ENCODE measurements at regions not wholly inside any gene's neighbourhood (a gene's known extent, or its start where the extent isn't known, plus 50 kb on each side); places are given as distances from the start of the nearest gene placed in this dataset.

DNA sequence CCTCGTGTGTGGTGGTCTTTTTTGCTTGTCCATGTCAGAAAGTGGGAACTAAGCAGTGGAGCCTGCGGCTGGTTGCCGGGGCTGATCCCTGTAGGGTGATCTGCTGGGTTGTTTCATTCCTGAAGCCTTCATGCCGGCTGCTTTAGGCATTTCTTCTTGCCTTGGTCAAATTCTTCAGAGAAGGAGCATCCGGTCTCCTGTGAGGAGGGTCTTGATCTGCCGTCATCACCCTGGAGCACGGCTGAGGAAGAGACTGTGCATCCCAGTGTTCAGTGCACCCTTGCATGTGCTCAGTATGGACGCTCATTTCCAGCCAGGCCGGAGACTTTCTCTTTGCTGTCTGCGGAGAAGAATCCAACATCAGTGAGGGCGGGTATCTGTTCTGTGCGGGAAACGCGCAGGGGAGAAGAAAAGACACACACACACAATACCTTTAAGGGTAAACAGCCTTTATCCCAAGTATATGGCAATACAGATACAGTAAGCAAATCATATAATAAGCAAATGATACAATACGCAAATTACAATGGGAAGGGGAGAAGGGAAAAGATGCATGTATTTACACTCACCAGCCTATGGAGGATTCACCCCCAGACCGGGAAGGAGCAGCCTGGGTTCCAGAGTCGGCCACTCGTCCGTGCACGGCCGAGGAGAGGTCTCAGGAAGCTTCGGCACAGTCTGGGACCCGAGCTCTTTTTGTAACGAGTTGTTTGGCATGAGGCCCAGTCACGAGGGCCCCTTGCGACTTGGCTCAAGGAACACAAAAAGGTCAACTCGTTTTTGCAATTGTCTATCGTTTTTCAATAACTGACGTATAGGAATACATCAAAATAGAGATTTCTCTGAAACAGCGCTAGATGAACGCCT is 1366.8 kb upstream of the TMEM132C start:
- Histone ChIP-seq H3K9me3 (ENCODE audit: insufficient read depth, low read depth, low read length) (no peaks in the 10 kb centered on the region), H3K4me1 (ENCODE audit: insufficient read depth, low read length) (peaks cover 18% of the 10 kb centered on the region; the same call in 1 of the 2 replicates), H3K36me3 (ENCODE audit: insufficient read depth, low read depth, low read length) (no peaks in the 10 kb centered on the region), H3K9ac (ENCODE audit: low read depth, low read length) (no peak overlapping the region; the same call in 1 of the 2 replicates), H3K4me3 (ENCODE audit: low read length) (no peak overlapping the region), H3K27ac (ENCODE audit: low read length) (no peak overlapping the region), H3K27me3 (ENCODE audit: insufficient read depth, low read length) (no peaks in the 10 kb centered on the region)

DNA sequence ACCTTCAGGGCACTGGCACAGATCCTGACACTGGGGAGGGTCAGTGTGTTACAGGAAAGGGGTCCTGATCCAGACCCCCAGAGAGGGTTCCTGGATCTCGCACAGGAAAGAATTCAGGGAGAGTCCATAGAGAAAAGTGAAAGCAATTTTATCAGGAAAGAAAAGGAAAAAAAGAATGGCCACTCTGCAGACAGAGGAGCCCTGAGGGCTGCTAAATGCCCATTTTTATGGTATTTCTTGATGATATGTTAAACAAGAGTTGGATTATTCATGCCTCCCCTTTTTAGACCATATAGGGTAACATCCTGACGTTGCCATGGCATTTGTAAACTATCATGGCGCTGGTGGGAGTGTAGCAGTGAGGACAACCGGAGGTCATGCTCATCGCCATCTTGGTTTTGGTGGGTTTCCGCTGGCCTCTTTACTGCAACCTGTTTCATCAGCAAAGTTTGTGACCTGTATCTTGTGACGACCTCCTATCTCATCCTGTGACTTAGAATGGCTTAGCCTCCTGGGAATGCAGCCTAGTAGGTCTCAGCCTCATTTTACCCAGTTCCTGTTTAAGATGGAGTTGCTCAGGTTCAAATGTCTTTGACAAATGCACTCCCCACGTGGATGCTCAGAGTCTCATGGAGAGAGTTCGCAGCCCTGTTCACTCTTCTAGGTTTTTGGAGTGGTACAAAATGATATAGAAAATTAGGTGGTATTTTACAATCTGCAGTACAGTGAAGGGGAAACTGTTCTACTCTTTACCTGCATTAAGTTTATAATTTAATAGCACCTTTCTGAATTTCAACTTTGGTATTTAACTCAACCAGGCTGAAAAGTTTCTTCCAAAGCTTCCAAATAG is 1363.7 kb upstream of the TMEM132C start:
- Histone ChIP-seq H3K9me3 (ENCODE audit: insufficient read depth, low read depth, low read length) (no peaks in the 10 kb centered on the region), H3K27me3 (ENCODE audit: insufficient read depth, low read length) (no peaks in the 10 kb centered on the region), H3K4me1 (ENCODE audit: insufficient read depth, low read length) (peaks cover 33% of the 10 kb centered on the region; the same call in 1 of the 2 replicates), H3K27ac (ENCODE audit: low read length) (no peak overlapping the region), H3K36me3 (ENCODE audit: insufficient read depth, low read depth, low read length) (no peaks in the 10 kb centered on the region), H3K4me3 (ENCODE audit: low read length) (no peak overlapping the region), H3K9ac (ENCODE audit: low read depth, low read length) (peak overlapping the region; percentile 20; the same call in 1 of the 2 replicates)

DNA sequence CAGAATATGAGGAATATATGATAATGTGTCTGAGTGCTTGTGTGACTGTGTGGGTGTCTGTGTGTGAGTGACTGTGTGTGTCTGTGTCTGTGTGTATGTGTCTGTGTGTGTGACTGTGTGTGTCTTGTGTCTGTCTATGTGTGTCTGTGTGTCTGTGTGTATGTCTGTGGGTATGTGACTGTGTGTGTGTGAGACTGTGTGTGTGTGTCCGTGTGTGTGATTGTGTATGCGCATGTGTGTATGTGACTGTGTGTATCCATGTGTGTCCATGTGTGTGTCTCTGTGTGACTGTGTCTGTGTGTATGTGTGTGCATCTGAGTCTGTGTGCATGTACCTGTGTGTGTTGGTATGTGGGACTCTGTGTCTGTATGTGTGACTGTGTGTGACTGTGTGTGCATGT is 1361.2 kb upstream of the TMEM132C start:
- Histone ChIP-seq H3K9me3 (ENCODE audit: insufficient read depth, low read depth, low read length) (no peaks in the 10 kb centered on the region), H3K27ac (ENCODE audit: low read length) (no peak overlapping the region), H3K4me3 (ENCODE audit: low read length) (no peak overlapping the region), H3K36me3 (ENCODE audit: insufficient read depth, low read depth, low read length) (no peaks in the 10 kb centered on the region), H3K27me3 (ENCODE audit: insufficient read depth, low read length) (no peaks in the 10 kb centered on the region), H3K9ac (ENCODE audit: low read depth, low read length) (no peak overlapping the region), H3K4me1 (ENCODE audit: insufficient read depth, low read length) (peaks cover 29% of the 10 kb centered on the region; the same call in 1 of the 2 replicates)

DNA sequence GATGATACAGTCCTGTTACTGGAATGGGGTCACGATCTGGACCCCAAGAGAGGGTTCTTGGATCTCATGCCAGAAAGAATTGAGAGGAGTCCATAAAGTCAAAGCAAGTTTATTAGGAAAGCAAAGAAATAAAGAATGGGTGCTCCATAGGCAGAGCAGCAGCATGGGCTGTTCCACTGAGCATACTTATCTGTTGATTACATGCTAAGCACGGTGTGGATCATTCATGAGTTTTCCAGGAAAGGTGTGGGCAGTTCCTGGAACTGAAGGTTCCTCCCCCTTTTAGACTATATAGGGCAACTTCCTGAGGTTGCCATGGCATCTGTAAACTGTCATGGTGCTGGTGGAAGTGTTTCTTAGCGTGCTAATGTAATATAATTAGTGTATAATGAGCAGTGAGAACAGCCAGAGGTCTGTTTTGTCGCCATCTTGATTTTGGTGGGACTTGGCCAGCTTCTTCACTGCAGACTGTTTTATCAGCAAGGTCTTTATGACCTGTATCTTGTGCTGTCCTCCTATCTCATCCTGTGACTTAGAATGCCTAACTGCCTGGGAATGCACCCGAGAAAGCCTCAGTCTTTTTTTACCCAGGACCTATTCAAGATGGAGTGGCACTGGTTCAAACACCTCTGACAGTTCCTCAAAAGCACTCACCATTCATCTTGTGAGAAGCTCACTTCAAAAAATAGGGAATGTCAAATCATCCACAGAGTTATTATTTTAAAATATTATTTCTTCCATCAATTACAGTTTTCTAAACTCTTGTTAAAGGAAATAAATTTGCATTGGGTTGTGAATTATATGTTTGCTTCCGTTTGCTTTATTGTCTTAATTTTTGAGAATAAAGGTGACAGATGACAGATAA is 1358.8 kb upstream of the TMEM132C start:
- H3K4me3 ChIP-seq (ENCODE audit: low read length), result no peak overlapping the region
- no peaks in the 10 kb centered on the region for H3K9me3 ChIP-seq (ENCODE audit: insufficient read depth, low read depth, low read length)
- peaks cover 15% of the 10 kb centered on the region; the same call in 1 of the 2 replicates for H3K4me1 ChIP-seq (ENCODE audit: insufficient read depth, low read length)
- no peaks in the 10 kb centered on the region for H3K36me3 ChIP-seq (ENCODE audit: insufficient read depth, low read depth, low read length)
- no peaks in the 10 kb centered on the region for H3K27me3 ChIP-seq (ENCODE audit: insufficient read depth, low read length)
- H3K9ac ChIP-seq (ENCODE audit: low read depth, low read length), result no peak overlapping the region
- no peak overlapping the region for H3K27ac ChIP-seq (ENCODE audit: low read length)

DNA sequence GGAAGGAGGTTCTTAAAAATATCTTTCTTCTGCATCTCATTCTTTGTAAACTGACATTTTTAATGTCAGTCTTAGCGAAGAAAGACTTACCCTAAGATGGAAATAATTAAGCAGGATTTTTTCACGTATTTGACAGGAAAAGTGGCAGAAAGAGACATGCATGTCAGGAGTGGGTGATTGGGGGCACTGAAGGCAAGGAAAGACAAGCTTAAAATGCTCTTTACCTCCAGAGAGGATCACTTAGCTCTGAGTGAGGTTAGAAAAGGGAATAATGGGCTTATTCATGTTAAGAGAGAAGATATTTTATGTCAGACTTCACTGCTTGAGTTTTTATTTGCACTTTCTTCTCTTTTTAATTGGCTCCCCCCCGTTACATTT is 1358.2 kb upstream of the TMEM132C start:
- H3K27me3 ChIP-seq (ENCODE audit: insufficient read depth, low read length), result no peaks in the 10 kb centered on the region
- H3K4me1 ChIP-seq (ENCODE audit: insufficient read depth, low read length), result peaks cover 15% of the 10 kb centered on the region; the same call in 1 of the 2 replicates
- no peaks in the 10 kb centered on the region for H3K36me3 ChIP-seq (ENCODE audit: insufficient read depth, low read depth, low read length)
- H3K27ac ChIP-seq (ENCODE audit: low read length), result no peak overlapping the region
- H3K4me3 ChIP-seq (ENCODE audit: low read length), result no peak overlapping the region
- H3K9ac ChIP-seq (ENCODE audit: low read depth, low read length), result no peak overlapping the region
- no peaks in the 10 kb centered on the region for H3K9me3 ChIP-seq (ENCODE audit: insufficient read depth, low read depth, low read length)

DNA sequence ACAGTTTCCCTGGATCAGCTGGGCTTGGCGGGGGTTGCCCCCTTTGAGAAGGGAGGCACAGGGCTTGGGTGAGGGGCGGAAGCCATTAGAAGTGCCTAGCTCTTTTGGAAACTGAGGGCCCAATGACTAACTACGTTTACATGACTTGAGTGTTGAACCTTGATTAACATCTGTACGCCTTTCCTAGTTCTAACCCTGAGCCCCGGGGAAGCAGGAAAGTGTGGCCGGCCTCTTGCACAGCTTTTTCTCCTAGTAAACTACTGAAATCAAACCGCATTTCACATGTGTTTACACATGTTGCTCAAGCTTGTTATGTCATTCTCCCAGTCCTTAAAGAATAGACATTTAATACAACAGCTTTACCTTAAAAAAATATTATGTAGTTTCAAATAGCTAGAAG is 1356.4 kb upstream of the TMEM132C start:
- H3K36me3 ChIP-seq (ENCODE audit: insufficient read depth, low read depth, low read length), result no peaks in the 10 kb centered on the region
- no peaks in the 10 kb centered on the region for H3K9me3 ChIP-seq (ENCODE audit: insufficient read depth, low read depth, low read length)
- no peak overlapping the region for H3K9ac ChIP-seq (ENCODE audit: low read depth, low read length)
- no peaks in the 10 kb centered on the region for H3K27me3 ChIP-seq (ENCODE audit: insufficient read depth, low read length)
- peaks cover 12% of the 10 kb centered on the region; the same call in 1 of the 2 replicates for H3K4me1 ChIP-seq (ENCODE audit: insufficient read depth, low read length)
- H3K4me3 ChIP-seq (ENCODE audit: low read length), result no peak overlapping the region
- no peak overlapping the region for H3K27ac ChIP-seq (ENCODE audit: low read length)

DNA sequence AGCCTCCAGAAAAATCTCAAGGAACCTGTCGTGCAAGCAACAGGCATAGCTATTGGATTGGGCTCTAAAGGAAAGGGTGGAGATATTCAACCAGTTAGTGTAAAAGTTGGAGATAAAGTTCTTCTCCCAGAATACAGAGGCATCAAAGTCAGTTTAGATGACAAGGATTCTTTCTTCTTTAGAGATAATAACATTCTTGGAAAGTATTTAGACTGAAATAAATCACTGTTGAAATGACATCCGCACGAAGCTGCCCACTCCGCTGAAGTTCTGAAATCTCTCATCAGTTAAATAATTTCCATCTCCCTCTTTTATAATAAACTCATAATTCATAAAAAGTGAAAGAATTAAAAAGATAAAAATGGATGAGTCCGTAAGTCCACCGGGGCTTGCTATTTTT is 1354.9 kb upstream of the TMEM132C start:
- Histone ChIP-seq H3K27me3 (ENCODE audit: insufficient read depth, low read length) (no peaks in the 10 kb centered on the region), H3K4me3 (ENCODE audit: low read length) (no peak overlapping the region), H3K9me3 (ENCODE audit: insufficient read depth, low read depth, low read length) (no peaks in the 10 kb centered on the region), H3K4me1 (ENCODE audit: insufficient read depth, low read length) (peaks cover under 1% of the 10 kb centered on the region; the same call in 1 of the 2 replicates), H3K9ac (ENCODE audit: low read depth, low read length) (no peak overlapping the region), H3K27ac (ENCODE audit: low read length) (no peak overlapping the region), H3K36me3 (ENCODE audit: insufficient read depth, low read depth, low read length) (no peaks in the 10 kb centered on the region)

DNA sequence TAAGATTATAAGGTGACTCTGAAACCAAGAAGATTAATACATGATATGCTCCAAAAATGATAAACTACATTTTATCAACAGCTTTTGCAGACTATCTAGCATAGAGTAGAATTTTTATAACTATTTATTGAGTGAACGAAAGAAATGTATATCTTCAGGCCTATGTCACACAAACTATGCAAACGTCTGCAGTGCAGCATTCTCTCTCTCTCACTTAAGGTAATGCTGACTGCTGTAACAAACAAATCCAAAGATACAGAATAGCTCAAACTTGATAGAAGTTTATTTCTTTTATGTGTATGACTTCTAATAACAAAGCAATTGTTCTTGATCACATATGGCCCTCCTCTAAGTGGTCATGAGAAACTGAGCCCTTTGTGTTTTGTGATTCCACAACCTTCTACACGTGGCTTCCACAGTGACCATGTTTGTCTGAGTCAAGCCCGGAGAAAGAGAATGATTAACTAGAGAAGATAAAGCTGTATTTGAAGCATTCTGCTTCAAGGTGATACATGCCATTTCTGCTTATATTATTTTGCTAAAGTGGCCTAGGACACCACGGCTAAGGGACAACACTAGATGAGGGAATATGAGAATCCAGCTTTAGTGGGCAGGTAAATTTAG is 1352.7 kb upstream of the TMEM132C start:
- Histone ChIP-seq H3K36me3 (ENCODE audit: insufficient read depth, low read depth, low read length) (no peaks in the 10 kb centered on the region), H3K27me3 (ENCODE audit: insufficient read depth, low read length) (no peaks in the 10 kb centered on the region), H3K9ac (ENCODE audit: low read depth, low read length) (no peak overlapping the region), H3K9me3 (ENCODE audit: insufficient read depth, low read depth, low read length) (no peaks in the 10 kb centered on the region), H3K27ac (ENCODE audit: low read length) (no peak overlapping the region), H3K4me1 (ENCODE audit: insufficient read depth, low read length) (no peaks in the 10 kb centered on the region), H3K4me3 (ENCODE audit: low read length) (no peak overlapping the region)

DNA sequence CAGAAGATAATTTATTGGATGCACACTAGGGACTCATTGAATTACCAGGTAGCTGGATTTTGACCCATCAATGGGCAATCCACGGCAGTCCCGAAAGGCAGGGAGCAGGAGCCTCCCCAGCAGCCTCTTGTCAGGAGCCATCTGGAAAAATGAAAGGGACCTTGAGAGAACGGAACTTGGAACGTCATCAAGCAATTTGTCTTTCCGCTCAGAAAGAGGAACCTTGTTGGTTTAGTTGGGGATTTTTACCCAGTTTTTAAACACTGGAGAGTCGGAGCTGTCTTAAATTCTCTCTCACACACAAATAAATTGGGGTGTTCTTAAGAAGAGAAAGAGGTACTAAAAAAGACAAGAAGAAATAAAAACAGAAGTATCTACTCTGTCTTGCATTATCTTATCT is 1351.7 kb upstream of the TMEM132C start:
- no peaks in the 10 kb centered on the region for H3K27me3 ChIP-seq (ENCODE audit: insufficient read depth, low read length)
- H3K27ac ChIP-seq (ENCODE audit: low read length), result no peak overlapping the region
- no peaks in the 10 kb centered on the region for H3K4me1 ChIP-seq (ENCODE audit: insufficient read depth, low read length)
- no peaks in the 10 kb centered on the region for H3K9me3 ChIP-seq (ENCODE audit: insufficient read depth, low read depth, low read length)
- H3K36me3 ChIP-seq (ENCODE audit: insufficient read depth, low read depth, low read length), result no peaks in the 10 kb centered on the region
- H3K4me3 ChIP-seq (ENCODE audit: low read length), result no peak overlapping the region
- H3K9ac ChIP-seq (ENCODE audit: low read depth, low read length), result no peak overlapping the region

DNA sequence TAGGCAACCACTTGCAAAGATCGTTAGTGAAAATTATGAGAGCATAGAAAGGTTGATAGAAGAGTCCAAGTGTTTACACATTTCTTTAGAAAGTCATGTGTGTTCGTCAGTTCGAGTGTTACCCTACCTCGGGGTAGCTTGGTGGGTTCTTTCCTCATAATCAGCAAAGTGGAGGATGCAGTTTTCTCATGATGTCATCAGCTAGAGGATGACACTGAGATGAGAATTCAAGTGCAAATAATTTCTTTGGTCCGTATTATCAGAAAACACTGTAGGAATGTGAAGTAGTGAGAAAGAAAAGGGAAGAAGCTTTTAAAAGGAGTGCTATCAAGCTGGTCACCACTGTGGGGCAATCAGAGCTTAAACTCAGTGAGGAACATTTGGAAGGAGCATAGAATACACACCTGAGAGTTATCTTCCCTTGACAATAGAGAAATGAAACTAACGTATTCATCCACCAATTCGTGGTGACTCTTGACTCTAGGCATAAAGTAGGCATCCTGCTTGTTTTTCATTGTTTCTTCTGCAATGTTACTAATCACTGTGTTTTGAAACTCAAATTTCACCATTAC is 1340.9 kb upstream of the TMEM132C start:
- no peaks in the 10 kb centered on the region for H3K27me3 ChIP-seq (ENCODE audit: insufficient read depth, low read length)
- H3K4me1 ChIP-seq (ENCODE audit: insufficient read depth, low read length), result no peaks in the 10 kb centered on the region
- H3K36me3 ChIP-seq (ENCODE audit: insufficient read depth, low read depth, low read length), result no peaks in the 10 kb centered on the region
- no peak overlapping the region for H3K27ac ChIP-seq (ENCODE audit: low read length)
- H3K9me3 ChIP-seq (ENCODE audit: insufficient read depth, low read depth, low read length), result no peaks in the 10 kb centered on the region
- no peak overlapping the region for H3K4me3 ChIP-seq (ENCODE audit: low read length)
- no peak overlapping the region for H3K9ac ChIP-seq (ENCODE audit: low read depth, low read length)

All from iPS-20b (cell line).